H1 (cell line): ENCODE measurements at regions not wholly inside any gene's neighbourhood (a gene's known extent, or its start where the extent isn't known, plus 50 kb on each side); places are given as distances from the start of the nearest gene placed in this dataset.

Experiments
- CTCF ChIA-PET: fragments of 300-600 bp; sonication (Branson Sonifier 250); formaldehyde crosslinking; loops from one replicate; lab custom pipeline; 2021; ENCODE audit not compliant: partially characterized antibody; lab: Charles Lee
- POLR2A ChIA-PET: fragments of 300-600 bp; sonication (Branson Sonifier 250); formaldehyde crosslinking; loops from one replicate; lab custom pipeline; 2021; ENCODE audit warnings: inconsistent platforms; ENCODE audit not compliant: partially characterized antibody; lab: Charles Lee
- DNase-seq, 2 experiments: peaks; one replicate each; pipeline versions ENCODE4 v3.0.0 to v3.0.0-alpha.2; 2010 to 2022; ENCODE audit warnings: low spot score in 2 of 2, low read depth in 1 of 2, mixed read lengths in 1 of 2
- FAIRE-seq: peaks from 2 replicates; lab custom pipeline; 2011; peaks lifted over from hg19 to GRCh38; lab: Jason Lieb, UNC
- H2AFZ ChIP-seq: 2 replicates; pipeline ENCODE4 v1.8.1; 2012; ENCODE audit warnings: low read length, inconsistent platforms
- H2AK5ac ChIP-seq: 2 replicates; pipeline ENCODE4 v1.6.1; 2013; ENCODE audit warnings: low read depth, low read length
- H2BK120ac ChIP-seq: replicated peaks from 2 replicates; pipeline ENCODE3; 2013; ENCODE audit warnings: low read depth, low read length, inconsistent platforms
- H2BK12ac ChIP-seq: 2 replicates; pipeline ENCODE4 v1.6.1; 2013; ENCODE audit warnings: low read depth, low read length
- H2BK15ac ChIP-seq: 2 replicates; pipeline ENCODE4 v1.6.1; 2013; ENCODE audit warnings: low read length
- H2BK20ac ChIP-seq: 2 replicates; pipeline ENCODE4 v1.6.1; 2013; ENCODE audit warnings: low read length
- H2BK5ac ChIP-seq: 2 replicates; pipeline ENCODE4 v1.6.1; 2013; ENCODE audit warnings: low read depth, low read length
- H3K14ac ChIP-seq: 2 replicates; pipeline ENCODE4 v1.6.1; 2013; ENCODE audit warnings: inconsistent platforms; ENCODE audit not compliant: insufficient read length
- H3K18ac ChIP-seq: 2 replicates; pipeline ENCODE4 v1.6.1; 2013; ENCODE audit warnings: low read length; ENCODE audit errors: extremely low read depth
- H3K23ac ChIP-seq: 2 replicates; pipeline ENCODE4 v1.6.1; 2013; ENCODE audit warnings: inconsistent platforms; ENCODE audit not compliant: insufficient read length
- H3K23me2 ChIP-seq: 2 replicates; pipeline ENCODE4 v1.6.1; 2013; ENCODE audit warnings: low read depth, low read length
- H3K27ac ChIP-seq: 2 replicates; pipeline ENCODE4 v1.6.1; 2011; ENCODE audit warnings: low read depth, low read length, inconsistent platforms
- H3K27me3 ChIP-seq, 4 experiments: replicated peaks in 1 of 4; 1 replicate in 1 of 4; 2 replicates in 3 of 4; pipeline versions ENCODE4 v1.6.1 to v1.8.1; 2011 to 2013; ENCODE audit warnings: low read length in 3 of 4, mild to moderate bottlenecking in 3 of 4, inconsistent platforms in 2 of 4, mixed read lengths in 2 of 4, moderate library complexity in 1 of 4; ENCODE audit not compliant: control insufficient read depth in 3 of 4, insufficient read depth in 3 of 4; ENCODE audit errors: extremely low read depth in 1 of 4
- H3K36me3 ChIP-seq, 4 experiments: 2 replicates each; pipeline versions ENCODE4 v1.6.1 to v1.8.1; 2011 to 2013; ENCODE audit warnings: mild to moderate bottlenecking in 4 of 4, low read length in 3 of 4, moderate library complexity in 2 of 4, control low read depth in 1 of 4, inconsistent platforms in 1 of 4; ENCODE audit not compliant: insufficient read depth in 4 of 4, control insufficient read depth in 2 of 4
- H3K4ac ChIP-seq: replicated peaks from 2 replicates; pipeline ENCODE3; 2013; ENCODE audit warnings: low read length, low read depth, mixed read lengths, inconsistent platforms; ENCODE audit not compliant: insufficient read length
- H3K4me1 ChIP-seq, 4 experiments: replicated peaks in 1 of 4; 1 replicate in 1 of 4; 2 replicates in 3 of 4; pipeline versions ENCODE4 v1.6.1 to v1.8.1; 2011 to 2013; ENCODE audit warnings: low read length in 3 of 4, inconsistent platforms in 2 of 4, mixed read lengths in 1 of 4; ENCODE audit not compliant: insufficient read depth in 4 of 4, control insufficient read depth in 3 of 4
- H3K4me2 ChIP-seq, 2 experiments: 2 replicates each; pipeline versions ENCODE4 v1.6.1 to v1.8.1; 2011 to 2013; ENCODE audit warnings: low read depth in 2 of 2, low read length in 2 of 2, control low read depth in 1 of 2, inconsistent platforms in 1 of 2, mild to moderate bottlenecking in 1 of 2; ENCODE audit not compliant: insufficient read depth in 1 of 2
- H3K4me3 ChIP-seq, 4 experiments: fragments of 200-600, 300-600 bp in 1 of 4; sonication (generic), shearing (Covaris generic), sonication (Bioruptor Twin) in 1 of 4; 2 replicates each; pipeline versions ENCODE4 v1.5.1 to v1.8.1; 2011 to 2016; ENCODE audit warnings: low read length in 4 of 4, low read depth in 3 of 4, control low read depth in 2 of 4, inconsistent platforms in 2 of 4, mild to moderate bottlenecking in 2 of 4, mixed read lengths in 1 of 4, moderate library complexity in 1 of 4; ENCODE audit not compliant: insufficient read depth in 2 of 4; ENCODE audit errors: extremely low read depth in 1 of 4
- H3K56ac ChIP-seq: replicated peaks from 2 replicates; pipeline ENCODE3; 2013; ENCODE audit warnings: low read depth, mild to moderate bottlenecking, mixed read lengths, low read length, inconsistent platforms; ENCODE audit not compliant: insufficient read length
- H3K79me1 ChIP-seq: 2 replicates; pipeline ENCODE4 v1.6.1; 2013; ENCODE audit warnings: low read depth, low read length, control low read depth
- H3K79me2 ChIP-seq, 2 experiments: 2 replicates each; pipeline versions ENCODE4 v1.6.1 to v1.8.1; 2012 to 2013; ENCODE audit warnings: low read length in 2 of 2, mild to moderate bottlenecking in 2 of 2, inconsistent platforms in 1 of 2; ENCODE audit not compliant: insufficient read depth in 2 of 2, control insufficient read depth in 1 of 2
- H3K9ac ChIP-seq, 4 experiments: replicated peaks in 1 of 4; 1 replicate in 1 of 4; 2 replicates in 3 of 4; pipeline versions ENCODE4 v1.6.1 to v1.8.1; 2011 to 2013; ENCODE audit warnings: low read depth in 3 of 4, low read length in 3 of 4, control low read depth in 2 of 4, mild to moderate bottlenecking in 2 of 4, moderate library complexity in 2 of 4, inconsistent platforms in 1 of 4; ENCODE audit errors: extremely low read depth in 1 of 4
- H3K9me3 ChIP-seq, 2 experiments: 2 replicates each; pipeline versions ENCODE4 v1.6.1 to v1.8.1; 2012 to 2013; ENCODE audit warnings: mild to moderate bottlenecking in 2 of 2, moderate library complexity in 2 of 2, control low read depth in 1 of 2, inconsistent platforms in 1 of 2, low read depth in 1 of 2, low read length in 1 of 2, mixed read lengths in 1 of 2; ENCODE audit not compliant: insufficient read depth in 2 of 2
- H4K20me1 ChIP-seq, 2 experiments: replicated peaks in 1 of 2; 2 replicates each; pipeline versions ENCODE3 to v1.8.1; 2011 to 2013; ENCODE audit warnings: inconsistent platforms in 2 of 2, low read length in 2 of 2, mild to moderate bottlenecking in 1 of 2; ENCODE audit not compliant: insufficient read depth in 2 of 2, control insufficient read depth in 1 of 2
- H4K5ac ChIP-seq: 2 replicates; pipeline ENCODE4 v1.6.1; 2013; ENCODE audit warnings: low read length, low read depth, mixed read lengths, inconsistent platforms; ENCODE audit not compliant: insufficient read length
- H4K8ac ChIP-seq: 2 replicates; pipeline ENCODE4 v1.8.0; 2013; ENCODE audit warnings: mild to moderate bottlenecking, moderate library complexity, low read length, inconsistent platforms; ENCODE audit not compliant: insufficient read depth; ENCODE audit errors: extremely low read depth
- H4K91ac ChIP-seq: replicated peaks from 2 replicates; pipeline ENCODE3; 2013; ENCODE audit warnings: low read length, mixed read lengths, inconsistent platforms; ENCODE audit not compliant: insufficient read length
- NANOG ChIP-seq: IDR thresholded peaks from 2 replicates; pipeline ENCODE4 v1.6.1; 2011; ENCODE audit warnings: low read length, low read depth, mild to moderate bottlenecking, inconsistent platforms; ENCODE audit not compliant: insufficient read depth, poor library complexity, severe bottlenecking
- WGBS, 2 experiments: shearing (Covaris generic) in 1 of 2; methylation state at CpG; one replicate each; pipeline versions ENCODE4 v1.1.6 to v1.1.7; 2013 to 2015; ENCODE audit warnings: low lambda C conversion rate in 2 of 2, mixed read lengths in 2 of 2, inconsistent platforms in 1 of 2, low coverage in 1 of 2, missing lambda C conversion rate in 1 of 2; ENCODE audit not compliant: insufficient replicate concordance in 2 of 2, insufficient coverage in 1 of 2, insufficient read length in 1 of 2; ENCODE audit errors: extremely low coverage in 1 of 2, missing lambda C conversion rate in 1 of 2; 5-methylcytosine and 5-hydroxymethylcytosine counted together

- Histone ChIP-seq H4K91ac (no peak overlapping the region), H3K23me2 (no peaks in the 10 kb centered on the region), H3K4me3 (no peak overlapping the region), H3K36me3 (no peaks in the 10 kb centered on the region), H2BK120ac (no peak overlapping the region), H3K27me3 (no peaks in the 10 kb centered on the region), H3K56ac (no peak overlapping the region), H4K5ac (no peak overlapping the region), H3K9ac (no peak overlapping the region), H3K4ac (no peak overlapping the region), H3K18ac (no peak overlapping the region), H2AK5ac (no peak overlapping the region), H2BK15ac (no peak overlapping the region), H3K79me2 (no peaks in the 10 kb centered on the region), H3K23ac (no peak overlapping the region), H4K8ac (no peak overlapping the region), H3K14ac (no peak overlapping the region), H2AFZ (no peak overlapping the region), H3K4me2 (no peak overlapping the region), H3K79me1 (no peaks in the 10 kb centered on the region), H2BK12ac (no peak overlapping the region), H3K27ac (no peak overlapping the region), H2BK5ac (no peak overlapping the region), H3K4me1 (no peaks in the 10 kb centered on the region), H3K9me3 (peaks cover 7% of the 10 kb centered on the region in 2 experiments; a peak in 1 of 4 replicates), H4K20me1 (no peaks in the 10 kb centered on the region), H2BK20ac (no peak overlapping the region)
- no peak for FAIRE-seq
- DNase-seq, result no peak
- ChIA-PET CTCF (interaction anchor here (1.2 to 1.6 kb wide), 2 partner anchors 48 to 49 kb away, joined by 3 to 5 read pairs; no protein-coding TSS in a partner anchor), POLR2A (interaction anchor here (0.6 kb wide), 1 partner anchor 154 kb away, joined by 3 read pairs; no protein-coding TSS in a partner anchor)
- 92% methylated on average over 6 of the region's 6 CpGs; no CpG with 5 or more reads in 1 of the 2 experiments for whole genome bisulfite sequencing, 2 experiments
- TF ChIP-seq NANOG, result no peak
These were observed 101.8 kb downstream of the CYP26A1 start for GRCh38 chr10:93175490-93175889.
